ENCODE measurements at regions not wholly inside any gene's neighbourhood (a gene's known extent, or its start where the extent isn't known, plus 50 kb on each side); places are given as distances from the start of the nearest gene placed in this dataset.

GRCh38 chr7:11235491-11235890 lies 261.8 kb downstream of the PHF14 start:
- H3K4me3 ChIP-seq (ENCODE audit: low read depth, low read length), result no peak overlapping the region
- no peak for DNase-seq
- no peaks in the 10 kb centered on the region for H3K4me1 ChIP-seq
- TF ChIP-seq CTCF (IDR thresholded peaks at IDR 0.05; ENCODE audit: low read depth, low read length), result no peak
- no peaks in the 10 kb centered on the region for H3K27me3 ChIP-seq
- H3K9me3 ChIP-seq, result no peaks in the 10 kb centered on the region
- no peaks in the 10 kb centered on the region for H3K36me3 ChIP-seq

DNA sequence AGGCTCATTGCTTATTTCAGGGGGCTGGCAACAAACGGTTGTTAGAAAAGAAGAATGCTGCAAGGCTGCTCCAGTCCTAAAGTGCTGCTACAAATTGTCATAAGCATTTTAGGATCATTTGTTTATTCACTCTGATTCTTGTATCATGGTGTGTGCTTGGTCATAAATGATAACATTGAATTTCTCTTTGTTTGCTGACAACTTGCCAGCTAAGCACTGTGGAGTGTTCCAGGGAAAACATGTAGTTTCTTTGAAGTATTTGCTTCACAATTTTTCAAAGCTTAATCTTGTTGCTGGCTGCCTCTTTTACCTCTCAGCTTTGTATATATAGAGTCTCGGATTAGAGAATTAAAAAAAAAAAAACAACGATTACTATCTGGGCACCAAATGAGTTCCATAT lies 263.0 kb downstream of the PHF14 start:
- no peaks in the 10 kb centered on the region for H3K27me3 ChIP-seq
- no peaks in the 10 kb centered on the region for H3K36me3 ChIP-seq
- H3K4me3 ChIP-seq (ENCODE audit: low read depth, low read length), result no peak overlapping the region
- no peaks in the 10 kb centered on the region for H3K9me3 ChIP-seq
- no peak for TF ChIP-seq CTCF (IDR thresholded peaks at IDR 0.05; ENCODE audit: low read depth, low read length)
- no peaks in the 10 kb centered on the region for H3K4me1 ChIP-seq
- DNase-seq, result no peak

DNA sequence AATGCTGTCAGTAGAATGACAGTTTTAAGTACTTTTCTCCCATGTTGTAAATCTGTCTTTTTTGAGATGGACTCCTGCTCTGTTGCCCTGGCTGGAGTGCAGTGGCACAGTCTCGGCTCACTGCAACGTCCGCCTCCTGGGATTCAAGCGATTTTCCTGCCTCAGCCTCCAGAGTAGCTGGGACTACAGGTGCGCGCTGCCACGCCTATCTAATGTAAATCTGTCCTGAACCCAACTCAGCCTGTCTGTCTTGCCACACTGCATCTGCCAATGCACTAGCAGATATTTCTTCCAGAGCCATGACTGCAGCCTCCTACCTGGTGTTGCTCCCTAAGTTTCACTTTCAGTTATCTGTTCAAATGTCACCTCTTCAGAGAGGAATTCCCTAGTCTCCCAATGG lies 264.1 kb downstream of the PHF14 start:
- Histone ChIP-seq H3K4me3 (ENCODE audit: low read depth, low read length) (no peak overlapping the region), H3K36me3 (no peaks in the 10 kb centered on the region), H3K9me3 (no peaks in the 10 kb centered on the region), H3K27me3 (no peaks in the 10 kb centered on the region), H3K4me1 (no peaks in the 10 kb centered on the region)
- no peak for DNase-seq
- no peak for TF ChIP-seq CTCF (IDR thresholded peaks at IDR 0.05; ENCODE audit: low read depth, low read length)

GRCh38 chr7:11239316-11239715 lies 265.6 kb downstream of the PHF14 start:
- TF ChIP-seq CTCF (IDR thresholded peaks at IDR 0.05; ENCODE audit: low read depth, low read length), result no peak
- DNase-seq, result no peak
- H3K4me3 ChIP-seq (ENCODE audit: low read depth, low read length), result no peak overlapping the region
- H3K4me1 ChIP-seq, result 0 out of 2 replicates have a peak, but pooled peaks cover 7% of the 10 kb centered on the region
- no peaks in the 10 kb centered on the region for H3K9me3 ChIP-seq
- H3K36me3 ChIP-seq, result no peaks in the 10 kb centered on the region
- H3K27me3 ChIP-seq, result no peaks in the 10 kb centered on the region

DNA sequence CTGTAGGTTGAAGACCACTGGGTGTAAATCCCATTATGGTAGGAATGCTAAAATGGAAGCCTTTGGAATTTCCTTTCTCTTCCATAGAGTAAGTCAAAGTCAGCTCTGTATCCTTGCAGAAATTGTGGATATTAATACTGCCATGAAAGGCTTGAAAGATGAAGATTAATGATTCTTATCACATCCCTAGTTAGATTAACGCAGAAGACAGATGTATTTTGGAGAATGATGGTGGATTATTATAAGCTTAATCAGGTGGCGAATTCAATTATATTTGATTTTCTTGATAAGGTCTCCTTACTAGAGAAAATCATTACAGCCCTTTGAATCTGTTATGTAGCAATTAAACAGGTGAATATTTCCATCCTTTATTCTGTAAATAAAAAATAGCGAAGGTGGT lies 270.1 kb downstream of the PHF14 start:
- Histone ChIP-seq H3K27me3 (no peaks in the 10 kb centered on the region), H3K36me3 (no peaks in the 10 kb centered on the region)

GRCh38 chr7:11244149-11244548 lies 270.5 kb downstream of the PHF14 start:
- H3K4me1 ChIP-seq, result 0 out of 2 replicates have a peak, but pooled peaks cover 7% of the 10 kb centered on the region
- no peaks in the 10 kb centered on the region for H3K9me3 ChIP-seq
- no peaks in the 10 kb centered on the region for H3K36me3 ChIP-seq
- DNase-seq, result no peak
- TF ChIP-seq CTCF (IDR thresholded peaks at IDR 0.05; ENCODE audit: low read depth, low read length), result no peak
- H3K4me3 ChIP-seq (ENCODE audit: low read depth, low read length), result no peak overlapping the region
- no peaks in the 10 kb centered on the region for H3K27me3 ChIP-seq

More for the DNA sequence above, 270.1 kb downstream of the PHF14 start:
- H3K4me1 ChIP-seq, result 0 out of 2 replicates have a peak, but pooled peaks cover 7% of the 10 kb centered on the region
- H3K4me3 ChIP-seq (ENCODE audit: low read depth, low read length), result no peak overlapping the region
- no peak for TF ChIP-seq CTCF (IDR thresholded peaks at IDR 0.05; ENCODE audit: low read depth, low read length)
- no peaks in the 10 kb centered on the region for H3K9me3 ChIP-seq
- DNase-seq, result no peak

All from BE2C (cell line).